HEK293T (cell line): ENCODE measurements at regions not wholly inside any gene's neighbourhood (a gene's known extent, or its start where the extent isn't known, plus 50 kb on each side); places are given as distances from the start of the nearest gene placed in this dataset.

Experiments used
- BHLHE40 ChIP-seq: fragments of 450-650 bp; IDR thresholded peaks from 2 replicates; pipeline ENCODE4 v1.6.1; 2016; ENCODE audit warnings: mild to moderate bottlenecking, moderate library complexity, borderline replicate concordance
- ELF4 ChIP-seq: fragments of 450-650 bp; IDR thresholded peaks from 2 replicates; pipeline ENCODE4 v1.6.1; 2017; ENCODE audit warnings: antibody characterized with exemption
- FOXM1 ChIP-seq: fragments of 450-650 bp; IDR thresholded peaks from 2 replicates; pipeline ENCODE4 v1.6.1; 2017; ENCODE audit warnings: mild to moderate bottlenecking, borderline replicate concordance
- HDGF ChIP-seq: fragments of 450-650 bp; IDR thresholded peaks from 2 replicates; pipeline ENCODE4 v1.6.1; 2017; ENCODE audit warnings: antibody characterized with exemption, borderline replicate concordance
- L3MBTL2 ChIP-seq: fragments of 450-650 bp; conservative IDR thresholded peaks from 2 replicates; pipeline ENCODE4 v1.6.1; 2016; ENCODE audit warnings: mild to moderate bottlenecking
- PKNOX1 ChIP-seq: fragments of 450-650 bp; IDR thresholded peaks from 2 replicates; pipeline ENCODE4 v1.6.1; 2016
- SP1 ChIP-seq: fragments of 450-650 bp; IDR thresholded peaks from 2 replicates; pipeline ENCODE4 v1.6.1; 2017
- SUZ12 ChIP-seq: fragments of 450-650 bp; IDR thresholded peaks from 2 replicates; pipeline ENCODE4 v1.6.1; 2016; ENCODE audit warnings: mild to moderate bottlenecking
- ZNF384 ChIP-seq: fragments of 450-650 bp; IDR thresholded peaks from 2 replicates; pipeline ENCODE4 v1.6.1; 2016

- TF ChIP-seq BHLHE40: no peak
- TF ChIP-seq SUZ12: no peak
- TF ChIP-seq FOXM1: no peak
- no peak for TF ChIP-seq SP1
- no peak for TF ChIP-seq ELF4
- no peak for TF ChIP-seq L3MBTL2
- no peak for TF ChIP-seq ZNF384
- no peak for TF ChIP-seq PKNOX1
- TF ChIP-seq HDGF: no peak
Observed at GRCh38 chr4:23023121-23023520, 330.4 kb downstream of the GBA3 start.
